ENCODE measurements at regions not wholly inside any gene's neighbourhood (a gene's known extent, or its start where the extent isn't known, plus 50 kb on each side); places are given as distances from the start of the nearest gene placed in this dataset.

DNA sequence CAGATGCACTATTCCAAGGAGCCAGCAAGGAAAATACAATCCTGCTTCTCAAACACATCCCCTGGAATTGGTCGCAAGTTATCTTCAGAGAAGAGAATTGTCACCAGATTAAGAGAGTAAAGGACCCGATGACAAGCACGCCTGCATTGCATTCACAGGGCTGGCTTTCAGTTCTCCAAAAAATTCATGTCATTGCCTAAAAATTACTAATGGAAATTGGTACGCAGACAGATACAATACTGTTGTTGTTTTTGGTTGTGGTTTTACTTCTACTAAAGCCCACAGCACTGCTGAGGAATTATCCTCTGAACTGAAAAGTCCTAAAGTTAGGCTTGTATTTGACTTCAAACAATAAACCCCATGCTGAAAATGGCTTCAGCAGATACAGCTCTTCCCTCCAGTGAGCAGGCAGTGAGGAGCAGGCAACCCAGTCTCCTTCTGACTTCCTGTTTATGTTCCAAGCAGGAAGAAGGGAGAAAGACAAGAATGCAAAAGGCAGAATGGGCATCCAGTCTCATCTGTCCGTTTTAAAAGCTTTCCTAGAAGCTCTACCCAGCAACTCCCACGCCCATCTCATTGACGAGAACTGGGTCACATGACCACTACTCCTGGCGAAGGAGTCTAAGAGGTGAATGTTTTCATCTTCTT, 80.6 kb upstream of the ZNF366 start (continued):
- TF ChIP-seq POLR2AphosphoS2 (IDR thresholded peaks at IDR 0.05; ENCODE audit: low read length) (no peak), ZNF780A (CRISPR knock-in tag; IDR thresholded peaks at IDR 0.05) (no peak), XRCC4 (IDR thresholded peaks at IDR 0.05; ENCODE audit: extremely low read depth, insufficient read depth, insufficient read length) (no peak), MCM5 (IDR thresholded peaks at IDR 0.05; ENCODE audit: low read depth) (no peak), L3MBTL2 (IDR thresholded peaks at IDR 0.05) (peak; percentile 88), TEAD4 (IDR thresholded peaks at IDR 0.05; ENCODE audit: low read length) (no peak; the same call in 1 of the 2 replicates), TEAD4 (CRISPR knock-in tag; IDR thresholded peaks at IDR 0.05; ENCODE audit: borderline replicate concordance) (no peak), PHB (CRISPR knock-in tag; IDR thresholded peaks at IDR 0.05) (no peak), ELF2 (CRISPR knock-in tag; IDR thresholded peaks at IDR 0.05) (no peak), SMAD4 (CRISPR knock-in tag; conservative IDR thresholded peaks at IDR 0.05) (peak; percentile 78), TCF7L2 (IDR thresholded peaks at IDR 0.05; ENCODE audit: low read depth, low read length) (no peak), RBM17 (IDR thresholded peaks at IDR 0.05; ENCODE audit: borderline replicate concordance, low read depth, low read length) (no peak), KDM4B (IDR thresholded peaks at IDR 0.05; ENCODE audit: borderline replicate concordance in 2 of 2, low read depth in 1 of 2) (no peak)
- TF ChIP-seq, protein P1, sequence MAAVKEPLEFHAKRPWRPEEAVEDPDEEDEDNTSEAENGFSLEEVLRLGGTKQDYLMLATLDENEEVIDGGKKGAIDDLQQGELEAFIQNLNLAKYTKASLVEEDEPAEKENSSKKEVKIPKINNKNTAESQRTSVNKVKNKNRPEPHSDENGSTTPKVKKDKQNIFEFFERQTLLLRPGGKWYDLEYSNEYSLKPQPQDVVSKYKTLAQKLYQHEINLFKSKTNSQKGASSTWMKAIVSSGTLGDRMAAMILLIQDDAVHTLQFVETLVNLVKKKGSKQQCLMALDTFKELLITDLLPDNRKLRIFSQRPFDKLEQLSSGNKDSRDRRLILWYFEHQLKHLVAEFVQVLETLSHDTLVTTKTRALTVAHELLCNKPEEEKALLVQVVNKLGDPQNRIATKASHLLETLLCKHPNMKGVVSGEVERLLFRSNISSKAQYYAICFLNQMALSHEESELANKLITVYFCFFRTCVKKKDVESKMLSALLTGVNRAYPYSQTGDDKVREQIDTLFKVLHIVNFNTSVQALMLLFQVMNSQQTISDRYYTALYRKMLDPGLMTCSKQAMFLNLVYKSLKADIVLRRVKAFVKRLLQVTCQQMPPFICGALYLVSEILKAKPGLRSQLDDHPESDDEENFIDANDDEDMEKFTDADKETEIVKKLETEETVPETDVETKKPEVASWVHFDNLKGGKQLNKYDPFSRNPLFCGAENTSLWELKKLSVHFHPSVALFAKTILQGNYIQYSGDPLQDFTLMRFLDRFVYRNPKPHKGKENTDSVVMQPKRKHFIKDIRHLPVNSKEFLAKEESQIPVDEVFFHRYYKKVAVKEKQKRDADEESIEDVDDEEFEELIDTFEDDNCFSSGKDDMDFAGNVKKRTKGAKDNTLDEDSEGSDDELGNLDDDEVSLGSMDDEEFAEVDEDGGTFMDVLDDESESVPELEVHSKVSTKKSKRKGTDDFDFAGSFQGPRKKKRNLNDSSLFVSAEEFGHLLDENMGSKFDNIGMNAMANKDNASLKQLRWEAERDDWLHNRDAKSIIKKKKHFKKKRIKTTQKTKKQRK (IDR thresholded peaks at IDR 0.05; ENCODE audit: borderline replicate concordance, low read depth, low read length) = no peak
- TF ChIP-seq, protein P2, sequence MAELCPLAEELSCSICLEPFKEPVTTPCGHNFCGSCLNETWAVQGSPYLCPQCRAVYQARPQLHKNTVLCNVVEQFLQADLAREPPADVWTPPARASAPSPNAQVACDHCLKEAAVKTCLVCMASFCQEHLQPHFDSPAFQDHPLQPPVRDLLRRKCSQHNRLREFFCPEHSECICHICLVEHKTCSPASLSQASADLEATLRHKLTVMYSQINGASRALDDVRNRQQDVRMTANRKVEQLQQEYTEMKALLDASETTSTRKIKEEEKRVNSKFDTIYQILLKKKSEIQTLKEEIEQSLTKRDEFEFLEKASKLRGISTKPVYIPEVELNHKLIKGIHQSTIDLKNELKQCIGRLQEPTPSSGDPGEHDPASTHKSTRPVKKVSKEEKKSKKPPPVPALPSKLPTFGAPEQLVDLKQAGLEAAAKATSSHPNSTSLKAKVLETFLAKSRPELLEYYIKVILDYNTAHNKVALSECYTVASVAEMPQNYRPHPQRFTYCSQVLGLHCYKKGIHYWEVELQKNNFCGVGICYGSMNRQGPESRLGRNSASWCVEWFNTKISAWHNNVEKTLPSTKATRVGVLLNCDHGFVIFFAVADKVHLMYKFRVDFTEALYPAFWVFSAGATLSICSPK (IDR thresholded peaks at IDR 0.05; ENCODE audit: borderline replicate concordance) = no peak
- TF ChIP-seq, protein P3, sequence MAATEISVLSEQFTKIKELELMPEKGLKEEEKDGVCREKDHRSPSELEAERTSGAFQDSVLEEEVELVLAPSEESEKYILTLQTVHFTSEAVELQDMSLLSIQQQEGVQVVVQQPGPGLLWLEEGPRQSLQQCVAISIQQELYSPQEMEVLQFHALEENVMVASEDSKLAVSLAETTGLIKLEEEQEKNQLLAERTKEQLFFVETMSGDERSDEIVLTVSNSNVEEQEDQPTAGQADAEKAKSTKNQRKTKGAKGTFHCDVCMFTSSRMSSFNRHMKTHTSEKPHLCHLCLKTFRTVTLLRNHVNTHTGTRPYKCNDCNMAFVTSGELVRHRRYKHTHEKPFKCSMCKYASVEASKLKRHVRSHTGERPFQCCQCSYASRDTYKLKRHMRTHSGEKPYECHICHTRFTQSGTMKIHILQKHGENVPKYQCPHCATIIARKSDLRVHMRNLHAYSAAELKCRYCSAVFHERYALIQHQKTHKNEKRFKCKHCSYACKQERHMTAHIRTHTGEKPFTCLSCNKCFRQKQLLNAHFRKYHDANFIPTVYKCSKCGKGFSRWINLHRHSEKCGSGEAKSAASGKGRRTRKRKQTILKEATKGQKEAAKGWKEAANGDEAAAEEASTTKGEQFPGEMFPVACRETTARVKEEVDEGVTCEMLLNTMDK (IDR thresholded peaks at IDR 0.05; ENCODE audit: borderline replicate concordance, insufficient read depth, low read depth, low read length, poor library complexity, severe bottlenecking) = no peak
- TF ChIP-seq, protein P4, sequence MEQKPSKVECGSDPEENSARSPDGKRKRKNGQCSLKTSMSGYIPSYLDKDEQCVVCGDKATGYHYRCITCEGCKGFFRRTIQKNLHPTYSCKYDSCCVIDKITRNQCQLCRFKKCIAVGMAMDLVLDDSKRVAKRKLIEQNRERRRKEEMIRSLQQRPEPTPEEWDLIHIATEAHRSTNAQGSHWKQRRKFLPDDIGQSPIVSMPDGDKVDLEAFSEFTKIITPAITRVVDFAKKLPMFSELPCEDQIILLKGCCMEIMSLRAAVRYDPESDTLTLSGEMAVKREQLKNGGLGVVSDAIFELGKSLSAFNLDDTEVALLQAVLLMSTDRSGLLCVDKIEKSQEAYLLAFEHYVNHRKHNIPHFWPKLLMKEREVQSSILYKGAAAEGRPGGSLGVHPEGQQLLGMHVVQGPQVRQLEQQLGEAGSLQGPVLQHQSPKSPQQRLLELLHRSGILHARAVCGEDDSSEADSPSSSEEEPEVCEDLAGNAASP (IDR thresholded peaks at IDR 0.05) = no peak
- TF ChIP-seq, protein P5, sequence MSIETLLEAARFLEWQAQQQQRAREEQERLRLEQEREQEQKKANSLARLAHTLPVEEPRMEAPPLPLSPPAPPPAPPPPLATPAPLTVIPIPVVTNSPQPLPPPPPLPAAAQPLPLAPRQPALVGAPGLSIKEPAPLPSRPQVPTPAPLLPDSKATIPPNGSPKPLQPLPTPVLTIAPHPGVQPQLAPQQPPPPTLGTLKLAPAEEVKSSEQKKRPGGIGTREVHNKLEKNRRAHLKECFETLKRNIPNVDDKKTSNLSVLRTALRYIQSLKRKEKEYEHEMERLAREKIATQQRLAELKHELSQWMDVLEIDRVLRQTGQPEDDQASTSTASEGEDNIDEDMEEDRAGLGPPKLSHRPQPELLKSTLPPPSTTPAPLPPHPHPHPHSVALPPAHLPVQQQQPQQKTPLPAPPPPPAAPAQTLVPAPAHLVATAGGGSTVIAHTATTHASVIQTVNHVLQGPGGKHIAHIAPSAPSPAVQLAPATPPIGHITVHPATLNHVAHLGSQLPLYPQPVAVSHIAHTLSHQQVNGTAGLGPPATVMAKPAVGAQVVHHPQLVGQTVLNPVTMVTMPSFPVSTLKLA (conservative IDR thresholded peaks at IDR 0.05) = no peak
